ENCODE measurements at regions not wholly inside any gene's neighbourhood (a gene's known extent, or its start where the extent isn't known, plus 50 kb on each side); places are given as distances from the start of the nearest gene placed in this dataset.
"Not testable (repeated sequence)": the region's sequence is repeated elsewhere in the genome, so short reads cannot be mapped to it uniquely, and the experiment has no call there.

GRCh38 chr21:18550361-18550760 lies 146.8 kb upstream of the TMPRSS15 start:
- DNase-seq (ENCODE audit: low read depth, low spot score): no peak

GRCh38 chr21:18553786-18554185 lies 150.2 kb upstream of the TMPRSS15 start:
- DNase-seq (ENCODE audit: low read depth, low spot score): no peak

GRCh38 chr21:18567770-18568169 lies 164.2 kb upstream of the TMPRSS15 start:
- DNase-seq (ENCODE audit: low read depth, low spot score): not testable (repeated sequence)

- no peak for DNase-seq (ENCODE audit: low read depth, low spot score)
These were observed 184.5 kb upstream of the TMPRSS15 start for GRCh38 chr21:18588001-18588662.

DNA sequence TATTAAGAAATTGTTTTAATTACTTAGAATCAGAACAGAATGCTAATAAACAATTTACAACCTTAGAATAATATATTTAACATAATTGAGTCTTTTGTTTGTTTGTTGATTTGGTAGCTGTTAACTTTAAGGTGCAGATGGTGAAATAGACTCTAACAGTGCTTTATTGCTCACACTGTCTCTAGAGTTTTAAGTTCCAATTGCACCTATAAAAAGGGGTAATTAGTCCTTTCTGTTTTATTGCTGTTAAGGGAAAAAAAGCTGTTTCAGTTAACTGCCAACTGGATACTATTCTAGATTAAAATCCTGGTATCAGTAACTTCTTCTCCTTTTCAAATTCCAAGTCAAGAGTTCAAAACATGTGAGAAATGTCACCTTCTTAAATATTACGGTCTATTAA lies 197.6 kb upstream of the TMPRSS15 start:
- DNase-seq (ENCODE audit: low read depth, low spot score): no peak

DNA sequence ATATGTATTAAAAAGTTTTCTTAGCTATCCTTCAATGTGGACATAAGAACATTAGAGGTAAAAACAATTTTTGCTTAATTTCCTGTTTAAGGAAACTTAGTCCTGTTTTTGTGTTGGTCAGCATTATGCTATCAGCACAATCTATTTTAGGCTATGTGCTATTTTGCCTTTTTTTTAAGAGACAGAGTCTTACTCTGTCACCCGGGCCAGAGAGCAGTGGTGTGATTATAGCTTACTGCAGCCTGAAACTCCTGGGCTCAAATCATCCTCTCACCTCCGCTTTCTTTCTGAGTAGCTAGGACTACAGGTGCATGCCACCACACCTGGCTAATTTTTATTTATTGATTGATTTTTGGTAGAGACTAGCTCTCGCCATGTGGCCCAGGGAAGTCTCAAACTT lies 199.1 kb upstream of the TMPRSS15 start:
- DNase-seq (ENCODE audit: low read depth, low spot score): no peak

- DNase-seq (ENCODE audit: low read depth, low spot score): no peak
These were observed 199.7 kb upstream of the TMPRSS15 start for GRCh38 chr21:18603261-18603660.

GRCh38 chr21:18603980-18604379 lies 200.4 kb upstream of the TMPRSS15 start:
- no peak for DNase-seq (ENCODE audit: low read depth, low spot score)

DNA sequence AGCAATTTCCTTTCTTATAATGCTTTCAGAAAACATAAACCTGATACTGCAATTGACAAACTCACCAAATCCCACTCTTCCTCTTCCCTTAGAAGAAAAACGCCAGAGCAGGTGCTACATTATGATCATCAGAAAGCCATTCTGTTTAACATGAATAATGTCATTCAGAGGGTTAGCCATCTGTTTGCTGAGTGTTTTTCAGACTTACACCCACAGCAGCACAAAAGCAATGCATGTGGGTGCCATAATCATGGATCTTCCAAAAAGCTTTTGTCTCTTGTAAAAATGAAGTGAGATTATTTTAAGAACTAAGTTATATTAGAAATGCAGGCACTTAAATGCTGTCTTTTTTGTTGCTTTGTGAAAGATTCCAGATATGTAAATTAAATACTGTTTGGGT lies 204.6 kb upstream of the TMPRSS15 start:
- DNase-seq (ENCODE audit: low read depth, low spot score): no peak

DNA sequence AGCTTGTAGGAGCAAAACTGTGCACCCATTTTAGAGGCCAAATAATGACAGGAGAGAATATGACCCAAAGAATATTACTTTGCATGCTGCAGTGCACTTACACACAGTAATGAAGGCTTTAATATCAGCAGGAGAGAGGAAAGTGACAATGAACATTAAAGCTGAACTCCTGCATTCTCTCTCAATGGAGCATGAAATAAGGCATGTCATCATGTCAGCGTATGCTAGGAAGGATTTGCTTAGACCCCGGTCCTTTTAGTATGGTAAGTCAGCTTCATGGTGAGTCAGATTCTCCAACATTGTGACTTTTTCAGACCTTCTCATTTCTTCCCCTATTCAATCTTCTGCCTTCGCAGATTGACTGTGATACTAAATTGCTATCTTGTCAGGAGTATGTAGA lies 210.7 kb upstream of the TMPRSS15 start:
- no peak for DNase-seq (ENCODE audit: low read depth, low spot score)

DNA sequence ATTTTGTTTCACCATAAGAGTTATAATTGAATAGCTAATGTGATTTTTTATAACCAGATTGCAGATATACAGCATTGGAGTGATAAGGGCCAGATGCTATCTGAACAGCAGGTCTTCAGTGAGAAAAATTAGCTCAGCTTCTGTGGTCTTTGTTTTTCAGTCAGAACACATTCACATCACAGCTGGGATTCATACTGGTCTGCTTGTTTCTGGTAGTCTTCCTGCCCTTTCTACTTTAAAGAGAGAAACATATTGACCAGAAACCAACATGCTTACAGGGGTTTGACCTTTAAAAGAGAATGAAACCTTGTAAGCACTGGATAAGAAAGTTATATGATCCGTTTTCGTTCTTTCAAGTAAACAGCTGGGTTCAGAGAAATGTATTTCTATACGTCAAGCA lies 213.7 kb upstream of the TMPRSS15 start:
- DNase-seq (ENCODE audit: low read depth, low spot score): no peak

- no peak for DNase-seq (ENCODE audit: low read depth, low spot score)
These were observed 216.9 kb upstream of the TMPRSS15 start for GRCh38 chr21:18620436-18620835.

- DNase-seq (ENCODE audit: low read depth, low spot score): no peak
These were observed 218.8 kb upstream of the TMPRSS15 start for GRCh38 chr21:18622383-18622782.

DNA sequence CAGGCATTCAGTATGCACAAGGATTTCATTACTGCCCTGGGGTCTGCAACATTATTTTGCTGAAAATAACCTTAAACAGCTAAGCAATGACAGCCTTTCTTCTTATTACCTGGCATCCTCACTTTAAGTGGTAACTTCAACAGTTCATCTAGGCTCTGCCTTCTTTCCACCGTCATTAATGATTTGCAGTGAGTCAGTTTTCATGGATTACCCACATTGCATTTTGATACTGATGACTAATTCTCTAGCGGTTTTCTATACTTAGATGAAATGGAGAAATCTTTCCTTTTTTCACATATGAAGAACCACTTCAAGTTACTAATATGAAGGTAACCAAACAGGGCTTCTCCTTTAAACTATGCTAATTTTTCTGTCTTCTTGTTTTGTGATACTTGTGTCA lies 226.9 kb upstream of the TMPRSS15 start:
- DNase-seq (ENCODE audit: low read depth, low spot score): no peak

- no peak for DNase-seq (ENCODE audit: low read depth, low spot score)
These were observed 233.3 kb upstream of the TMPRSS15 start for GRCh38 chr21:18636897-18637296.

DNA sequence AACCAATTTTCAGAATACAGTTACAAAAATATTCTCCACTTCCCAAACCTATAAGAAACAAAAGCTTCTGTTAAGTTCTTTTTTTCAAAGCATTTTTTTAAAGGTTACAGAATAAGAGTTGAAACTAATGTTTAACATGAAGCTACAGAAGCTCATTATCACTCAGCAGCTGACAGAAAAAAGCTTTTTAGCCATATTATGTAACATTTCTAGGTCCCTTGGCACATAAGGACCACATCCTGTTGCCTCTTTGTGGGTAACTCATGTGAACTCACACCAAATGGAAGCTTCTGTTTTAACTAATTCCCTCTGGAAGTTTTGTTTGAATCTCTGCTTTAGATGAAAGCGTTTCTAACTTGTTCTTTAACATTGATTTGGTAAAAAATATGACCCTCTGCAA lies 242.5 kb upstream of the TMPRSS15 start:
- no peak for DNase-seq (ENCODE audit: low read depth, low spot score)

GRCh38 chr21:18655931-18656330 lies 252.3 kb upstream of the TMPRSS15 start:
- no peak for DNase-seq (ENCODE audit: low read depth, low spot score)

DNA sequence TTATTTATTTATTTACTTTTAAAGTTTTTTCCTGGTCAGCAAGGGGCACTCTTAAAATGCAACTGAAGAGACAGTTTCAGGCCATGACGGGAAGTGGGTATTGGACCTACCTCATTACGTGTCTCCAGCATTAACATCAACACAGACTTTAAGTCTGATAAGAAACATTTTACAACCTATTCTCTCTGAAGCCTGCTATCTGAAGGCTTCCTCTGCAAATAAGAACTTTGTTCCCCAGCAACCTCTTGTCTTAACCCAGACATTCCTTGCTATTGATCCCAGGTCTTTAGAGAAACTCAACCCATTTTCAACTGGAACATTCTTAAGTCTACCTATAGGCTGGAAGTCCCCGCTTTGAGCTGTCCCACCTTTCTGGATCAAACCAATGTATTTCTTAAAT lies 258.3 kb upstream of the TMPRSS15 start:
- no peak for DNase-seq (ENCODE audit: low read depth, low spot score)

DNA sequence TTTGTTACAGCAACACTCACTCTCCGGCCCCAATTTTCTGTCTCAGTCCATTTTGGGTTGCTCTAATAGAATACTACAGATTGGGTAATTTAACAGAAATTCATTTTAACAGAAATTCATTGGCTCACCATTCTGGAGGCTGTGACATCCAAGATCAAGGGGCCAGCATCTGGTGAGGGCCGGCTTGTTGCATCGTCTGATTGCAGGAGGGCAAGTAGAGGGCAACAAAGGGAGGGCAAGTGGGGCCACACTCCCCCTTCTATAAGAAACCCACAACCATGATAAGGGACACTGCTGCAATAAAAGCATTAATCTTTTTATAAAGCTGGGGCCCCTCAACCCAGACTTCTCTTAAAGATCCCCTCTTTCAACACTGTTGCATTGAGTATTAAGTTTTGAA lies 260.1 kb upstream of the TMPRSS15 start:
- no peak for DNase-seq (ENCODE audit: low read depth, low spot score)

DNA sequence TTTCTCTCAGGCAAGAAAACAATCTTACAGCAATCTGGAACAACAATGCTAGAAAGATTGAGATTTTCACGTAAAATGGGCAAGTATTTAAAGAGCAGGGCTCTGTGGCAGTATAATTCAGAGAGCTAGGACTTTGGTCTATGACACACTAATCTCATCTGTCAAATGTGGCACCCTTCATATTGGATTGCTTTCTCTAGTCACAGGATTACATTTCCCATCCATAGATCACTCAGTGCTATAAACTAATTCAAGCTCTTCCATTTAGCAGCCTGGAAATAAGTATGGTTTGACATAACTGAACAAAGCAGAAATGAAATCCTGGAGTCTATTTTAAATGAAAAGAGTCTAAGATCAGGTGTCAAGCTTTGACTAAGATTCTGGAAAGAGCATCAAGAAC lies 263.1 kb upstream of the TMPRSS15 start:
- no peak for DNase-seq (ENCODE audit: low read depth, low spot score)

DNA sequence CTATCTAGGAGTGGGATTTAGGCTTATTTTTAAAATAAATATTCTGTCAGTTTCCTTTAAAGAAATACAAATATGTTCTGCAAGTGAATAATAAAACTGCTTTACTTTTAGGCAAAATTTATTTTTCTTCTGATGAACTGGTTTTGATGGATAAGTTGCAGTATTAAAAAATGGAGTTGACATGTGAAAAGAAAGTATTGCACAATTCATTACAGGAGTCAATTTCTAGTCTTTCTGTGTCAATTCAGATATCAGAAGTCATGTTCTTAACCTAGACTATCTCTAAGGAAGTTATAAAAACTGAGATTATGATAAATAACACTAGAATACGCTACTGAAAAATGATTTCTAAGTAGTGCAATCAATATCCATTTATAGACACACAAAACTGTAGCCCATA lies 270.2 kb upstream of the TMPRSS15 start:
- no peak for DNase-seq (ENCODE audit: low read depth, low spot score)

GRCh38 chr21:18677632-18678031 lies 274.0 kb upstream of the TMPRSS15 start:
- DNase-seq (ENCODE audit: low read depth, low spot score): no peak

- DNase-seq (ENCODE audit: low read depth, low spot score): no peak
These were observed 302.4 kb upstream of the TMPRSS15 start for GRCh38 chr21:18705971-18706370.

- no peak for DNase-seq (ENCODE audit: low read depth, low spot score)
These were observed 308.1 kb upstream of the TMPRSS15 start for GRCh38 chr21:18711662-18712061.

All from ELF-1 (cell line).